Sigmoid colon (tissue), 6 donors: ENCODE measurements at regions not wholly inside any gene's neighbourhood (a gene's known extent, or its start where the extent isn't known, plus 50 kb on each side); places are given as distances from the start of the nearest gene placed in this dataset.

Experiments
- DNase-seq: peaks from one replicate; pipeline ENCODE4 v3.0.0-alpha.2; 2019
- H3K27ac ChIP-seq, 4 donors: fragments of 200-600 bp; sonication (generic); one replicate each; pipeline ENCODE4 v1.5.1; 2016 to 2019; ENCODE audit warnings: mild to moderate bottlenecking in 1 of 4
- H3K27me3 ChIP-seq, 3 donors: fragments of 200-600 bp; sonication (generic); one replicate each; pipeline ENCODE4 v1.5.1; 2019; ENCODE audit warnings: mild to moderate bottlenecking in 1 of 3
- H3K36me3 ChIP-seq, 4 donors: fragments of 200-600 bp; sonication (generic); one replicate each; pipeline ENCODE4 v1.5.1; 2016 to 2019
- H3K4me1 ChIP-seq, 4 donors: fragments of 200-600 bp; sonication (generic); one replicate each; pipeline ENCODE4 v1.5.1; 2017 to 2019
- H3K4me3 ChIP-seq, 4 donors: fragments of 200-600 bp; sonication (generic); one replicate each; pipeline ENCODE4 v1.5.1; 2017 to 2019; ENCODE audit warnings: mild to moderate bottlenecking in 2 of 4, moderate library complexity in 1 of 4
- H3K9me3 ChIP-seq, 4 donors: fragments of 200-600 bp in 3 of 4; sonication (generic) in 3 of 4; one replicate each; pipeline versions ENCODE4 v1.5.1 to v1.6.1; 2013 to 2019
- EP300 ChIP-seq, 4 donors: sonication (generic); formaldehyde crosslinking; IDR thresholded peaks; one replicate each; pipeline ENCODE4 v1.6.1; 2017; ENCODE audit warnings: antibody characterized with exemption in 4 of 4
- POLR2A ChIP-seq, 2 donors: fragments of 450-650 bp; IDR thresholded peaks; one replicate each; pipeline ENCODE4 v1.6.1; 2016; ENCODE audit warnings: antibody characterized with exemption in 2 of 2, mild to moderate bottlenecking in 2 of 2, moderate library complexity in 2 of 2
- POLR2AphosphoS5 ChIP-seq, 4 donors: sonication (generic); formaldehyde crosslinking; IDR thresholded peaks; one replicate each; pipeline ENCODE4 v1.6.1; 2017; ENCODE audit warnings: antibody characterized with exemption in 4 of 4
- WGBS, 2 donors: extraction: QIAGEN DNeasy Blood & Tissue Kit; methylation state at CpG; one replicate each; pipeline ENCODE4 v1.1.7; 2013; 5-methylcytosine and 5-hydroxymethylcytosine counted together
- intact Hi-C: fragments of 100-400 bp; cut with DNase I; formaldehyde crosslinking; loops from one replicate; pipeline ENCODE4 v1.15.1; 2023
- TF ChIP-seq, protein P1 (sequence below), 4 experiments: fragments of 450-650 bp in 3 of 4; fragments of 200-600 bp in 1 of 4; IDR thresholded peaks; one replicate each; pipeline ENCODE4 v1.5.1; 2016 to 2019; ENCODE audit warnings: antibody characterized with exemption in 4 of 4, mild to moderate bottlenecking in 3 of 4, moderate library complexity in 2 of 4
- donor health status: healthy with polysubstance abuse.
- donor health status: healthy.

- peaks cover 0 to 8% (median 2%) of the 10 kb centered on the region in 4 donors for H3K9me3 ChIP-seq
- no peaks in the 10 kb centered on the region for H3K36me3 ChIP-seq
- no peaks in the 10 kb centered on the region for H3K4me1 ChIP-seq
- TF ChIP-seq EP300 (IDR thresholded peaks at IDR 0.05) (no peak), POLR2AphosphoS5 (IDR thresholded peaks at IDR 0.05) (no peak), POLR2A (IDR thresholded peaks at IDR 0.05) (no peak)
- TF ChIP-seq, protein P1, sequence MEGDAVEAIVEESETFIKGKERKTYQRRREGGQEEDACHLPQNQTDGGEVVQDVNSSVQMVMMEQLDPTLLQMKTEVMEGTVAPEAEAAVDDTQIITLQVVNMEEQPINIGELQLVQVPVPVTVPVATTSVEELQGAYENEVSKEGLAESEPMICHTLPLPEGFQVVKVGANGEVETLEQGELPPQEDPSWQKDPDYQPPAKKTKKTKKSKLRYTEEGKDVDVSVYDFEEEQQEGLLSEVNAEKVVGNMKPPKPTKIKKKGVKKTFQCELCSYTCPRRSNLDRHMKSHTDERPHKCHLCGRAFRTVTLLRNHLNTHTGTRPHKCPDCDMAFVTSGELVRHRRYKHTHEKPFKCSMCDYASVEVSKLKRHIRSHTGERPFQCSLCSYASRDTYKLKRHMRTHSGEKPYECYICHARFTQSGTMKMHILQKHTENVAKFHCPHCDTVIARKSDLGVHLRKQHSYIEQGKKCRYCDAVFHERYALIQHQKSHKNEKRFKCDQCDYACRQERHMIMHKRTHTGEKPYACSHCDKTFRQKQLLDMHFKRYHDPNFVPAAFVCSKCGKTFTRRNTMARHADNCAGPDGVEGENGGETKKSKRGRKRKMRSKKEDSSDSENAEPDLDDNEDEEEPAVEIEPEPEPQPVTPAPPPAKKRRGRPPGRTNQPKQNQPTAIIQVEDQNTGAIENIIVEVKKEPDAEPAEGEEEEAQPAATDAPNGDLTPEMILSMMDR (IDR thresholded peaks at IDR 0.05): no peak
- DNase-seq: no peak
- intact Hi-C loops: no loop called here
- 71 to 80% methylated on average over 11 of the region's 11 CpGs for WGBS, 2 donors
- H3K27me3 ChIP-seq: peaks cover 0 to 18% (median 12%) of the 10 kb centered on the region in 3 donors
- no peak overlapping the region for H3K4me3 ChIP-seq
- H3K27ac ChIP-seq: no peak overlapping the region
Observed at GRCh38 chr11:44379141-44380008, 69.4 kb upstream of the ALX4 start.

DNA sequence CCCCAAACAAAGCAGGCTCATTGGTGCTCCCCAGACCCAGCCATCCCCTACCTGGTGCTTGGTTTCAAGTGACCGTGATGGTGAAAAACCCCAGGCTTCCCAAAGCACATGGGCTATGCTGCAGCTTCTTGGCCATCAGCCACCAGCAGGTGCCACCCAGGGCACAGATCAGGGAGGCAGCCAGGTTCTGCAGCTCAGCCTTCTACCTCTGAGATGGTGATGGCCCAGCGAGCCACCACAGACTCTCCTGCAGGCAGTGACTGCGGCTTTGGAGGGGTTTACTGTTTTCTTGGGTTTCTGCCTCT, 70.0 kb upstream of the ALX4 start:
- H3K9me3 ChIP-seq: peaks cover 0 to 8% (median 2%) of the 10 kb centered on the region in 4 donors
- no peaks in the 10 kb centered on the region for H3K36me3 ChIP-seq
- WGBS, 2 donors: 83 to 91% methylated on average over 3 of the region's 3 CpGs
- intact Hi-C loops: no loop called here
- no peak overlapping the region for H3K27ac ChIP-seq
- no peak for DNase-seq
- H3K27me3 ChIP-seq: peaks cover 0 to 18% (median 12%) of the 10 kb centered on the region in 3 donors
- no peak for TF ChIP-seq POLR2AphosphoS5 (IDR thresholded peaks at IDR 0.05)
- TF ChIP-seq, protein P1 (IDR thresholded peaks at IDR 0.05): no peak
- TF ChIP-seq POLR2A (IDR thresholded peaks at IDR 0.05): no peak
- no peak for TF ChIP-seq EP300 (IDR thresholded peaks at IDR 0.05)
- H3K4me3 ChIP-seq: no peak overlapping the region
- no peaks in the 10 kb centered on the region for H3K4me1 ChIP-seq

GRCh38 chr11:44380820-44381219, 70.9 kb upstream of the ALX4 start:
- no peak overlapping the region for H3K27ac ChIP-seq
- peaks cover 0 to 8% (median 2%) of the 10 kb centered on the region in 4 donors for H3K9me3 ChIP-seq
- H3K4me3 ChIP-seq: no peak overlapping the region
- no peak for DNase-seq
- peaks cover 0 to 18% (median 12%) of the 10 kb centered on the region in 3 donors for H3K27me3 ChIP-seq
- H3K36me3 ChIP-seq: no peaks in the 10 kb centered on the region
- intact Hi-C loops: no loop called here
- TF ChIP-seq, protein P1 (IDR thresholded peaks at IDR 0.05): no peak
- no peak for TF ChIP-seq POLR2AphosphoS5 (IDR thresholded peaks at IDR 0.05)
- TF ChIP-seq POLR2A (IDR thresholded peaks at IDR 0.05): no peak
- TF ChIP-seq EP300 (IDR thresholded peaks at IDR 0.05): no peak
- H3K4me1 ChIP-seq: no peaks in the 10 kb centered on the region
- whole genome bisulfite sequencing, 2 donors: 64 to 85% methylated on average over 7 of the region's 7 CpGs

DNA sequence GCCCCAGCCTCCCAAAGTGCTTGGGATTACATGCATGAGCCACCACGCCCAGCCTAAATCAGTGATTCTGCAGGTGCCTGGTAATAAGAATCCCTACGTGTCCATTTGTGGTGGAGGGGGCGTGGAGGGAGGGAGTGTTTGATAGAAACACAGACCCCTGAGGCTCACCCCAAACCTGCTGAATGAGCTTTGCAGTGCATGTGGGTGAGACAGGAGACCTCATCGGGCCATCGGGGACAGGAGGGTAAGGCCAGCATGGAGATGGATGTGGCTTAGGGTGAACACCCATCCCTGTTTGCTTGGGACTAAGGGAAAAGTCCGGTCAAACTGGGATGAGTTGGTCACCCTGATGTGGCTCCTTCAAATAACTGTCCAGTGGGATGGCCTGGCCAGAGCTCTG, 71.3 kb upstream of the ALX4 start:
- no peaks in the 10 kb centered on the region for H3K36me3 ChIP-seq
- 67 to 86% methylated on average over 6 of the region's 6 CpGs for WGBS, 2 donors
- no peak overlapping the region for H3K4me3 ChIP-seq
- no peak for DNase-seq
- intact Hi-C loops: no loop called here
- H3K9me3 ChIP-seq: peaks cover 0 to 8% (median 2%) of the 10 kb centered on the region in 4 donors
- no peak overlapping the region for H3K27ac ChIP-seq
- TF ChIP-seq POLR2A (IDR thresholded peaks at IDR 0.05): no peak
- TF ChIP-seq POLR2AphosphoS5 (IDR thresholded peaks at IDR 0.05): no peak
- TF ChIP-seq, protein P1 (IDR thresholded peaks at IDR 0.05): no peak
- no peak for TF ChIP-seq EP300 (IDR thresholded peaks at IDR 0.05)
- no peaks in the 10 kb centered on the region for H3K4me1 ChIP-seq
- peaks cover 0 to 18% (median 12%) of the 10 kb centered on the region in 3 donors for H3K27me3 ChIP-seq
